ENCODE measurements at regions not wholly inside any gene's neighbourhood (a gene's known extent, or its start where the extent isn't known, plus 50 kb on each side); places are given as distances from the start of the nearest gene placed in this dataset.
A peak's percentile ranks its signal among the peaks of the same experiment; 100 is the strongest.

DNA sequence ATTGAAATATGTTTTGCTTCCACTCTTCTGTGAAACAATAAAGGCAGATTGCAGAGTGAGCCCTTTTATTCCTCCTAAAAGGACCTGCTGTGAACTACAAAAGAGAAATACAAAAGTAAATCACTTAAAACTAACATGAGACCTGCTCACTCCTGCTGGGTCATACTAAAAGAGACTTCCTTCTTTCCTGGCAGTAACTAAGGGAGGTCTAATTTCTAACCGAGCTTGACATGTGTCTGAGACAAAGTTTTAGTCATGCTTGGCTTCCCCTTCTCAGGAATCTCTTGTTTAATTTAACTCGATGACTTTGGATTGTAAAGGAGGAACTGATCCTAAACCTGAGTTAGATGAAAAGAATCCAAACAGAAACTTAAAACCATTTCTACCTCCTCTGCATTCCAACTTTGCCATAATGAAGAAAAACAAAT lies 86.4 kb upstream of the CDH6 start:
- H3K79me2 ChIP-seq (ENCODE audit: control insufficient read depth, insufficient read depth, low read length) = no peaks in the 10 kb centered on the region
- no peaks in the 10 kb centered on the region for H3K9me3 ChIP-seq (ENCODE audit: control insufficient read depth, insufficient read depth, low read depth, low read length)
- H3K9ac ChIP-seq (ENCODE audit: insufficient read depth, low read length) = no peak overlapping the region
- peak; percentile 27 to 93 for DNase-seq (ENCODE audit: low read depth in 2 of 2)
- TF ChIP-seq EZH2 (IDR thresholded peaks at IDR 0.05; ENCODE audit: low read length, missing control alignments) = no peak
- TF ChIP-seq, protein P1, sequence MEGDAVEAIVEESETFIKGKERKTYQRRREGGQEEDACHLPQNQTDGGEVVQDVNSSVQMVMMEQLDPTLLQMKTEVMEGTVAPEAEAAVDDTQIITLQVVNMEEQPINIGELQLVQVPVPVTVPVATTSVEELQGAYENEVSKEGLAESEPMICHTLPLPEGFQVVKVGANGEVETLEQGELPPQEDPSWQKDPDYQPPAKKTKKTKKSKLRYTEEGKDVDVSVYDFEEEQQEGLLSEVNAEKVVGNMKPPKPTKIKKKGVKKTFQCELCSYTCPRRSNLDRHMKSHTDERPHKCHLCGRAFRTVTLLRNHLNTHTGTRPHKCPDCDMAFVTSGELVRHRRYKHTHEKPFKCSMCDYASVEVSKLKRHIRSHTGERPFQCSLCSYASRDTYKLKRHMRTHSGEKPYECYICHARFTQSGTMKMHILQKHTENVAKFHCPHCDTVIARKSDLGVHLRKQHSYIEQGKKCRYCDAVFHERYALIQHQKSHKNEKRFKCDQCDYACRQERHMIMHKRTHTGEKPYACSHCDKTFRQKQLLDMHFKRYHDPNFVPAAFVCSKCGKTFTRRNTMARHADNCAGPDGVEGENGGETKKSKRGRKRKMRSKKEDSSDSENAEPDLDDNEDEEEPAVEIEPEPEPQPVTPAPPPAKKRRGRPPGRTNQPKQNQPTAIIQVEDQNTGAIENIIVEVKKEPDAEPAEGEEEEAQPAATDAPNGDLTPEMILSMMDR (conservative IDR thresholded peaks at IDR 0.05 in 1 of 2, IDR thresholded peaks at IDR 0.05 in 1 of 2; ENCODE audit: low read depth in 1 of 2, low read length in 2 of 2) = no peak
- no peaks in the 10 kb centered on the region for H4K20me1 ChIP-seq (ENCODE audit: control insufficient read depth, extremely low read depth, insufficient read depth, low read length)
- peaks cover 2% of the 10 kb centered on the region for H3K4me1 ChIP-seq (ENCODE audit: control insufficient read depth, extremely low read depth, insufficient read depth, low read length)
- no peaks in the 10 kb centered on the region for H3K36me3 ChIP-seq (ENCODE audit: control insufficient read depth, insufficient read depth, low read length)
- H3K27ac ChIP-seq (ENCODE audit: insufficient read depth, low read length) = peak overlapping the region; percentile 77
- no peak overlapping the region for H3K4me3 ChIP-seq (replicated peaks in 1 of 4; ENCODE audit: control extremely low read depth in 1 of 4, insufficient read depth in 1 of 4, low read depth in 3 of 4, low read length in 4 of 4)
- no peaks in the 10 kb centered on the region for H3K27me3 ChIP-seq (ENCODE audit: control insufficient read depth, insufficient read depth, low read length)
- peak overlapping the region; percentile 25 for H2AFZ ChIP-seq (ENCODE audit: low read length)
- H3K4me2 ChIP-seq (ENCODE audit: extremely low read depth, insufficient read depth, low read length) = peak overlapping the region; percentile 17

DNA sequence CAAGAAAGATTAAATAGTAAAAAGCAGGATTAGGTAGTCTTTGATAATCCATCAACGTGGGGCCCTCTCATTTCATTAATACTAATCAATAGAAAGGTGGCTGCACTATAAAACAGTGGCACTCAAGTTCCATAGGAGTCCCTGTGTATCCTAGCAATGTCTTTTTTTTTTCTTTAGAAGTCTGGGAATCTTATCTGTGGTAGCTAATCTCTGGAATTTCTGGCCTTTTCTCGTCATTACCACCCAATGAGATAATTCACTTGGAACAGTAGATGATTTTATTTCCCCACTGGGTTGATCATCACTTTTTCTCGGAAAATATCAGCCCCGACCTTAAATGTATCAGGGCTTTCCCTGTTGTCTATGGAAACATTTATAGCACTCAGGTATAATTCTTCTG lies 86.8 kb upstream of the CDH6 start:
- TF ChIP-seq EZH2 (IDR thresholded peaks at IDR 0.05; ENCODE audit: low read length, missing control alignments) = no peak
- TF ChIP-seq, protein P1 (conservative IDR thresholded peaks at IDR 0.05 in 1 of 2, IDR thresholded peaks at IDR 0.05 in 1 of 2; ENCODE audit: low read depth in 1 of 2, low read length in 2 of 2) = no peak
- Histone ChIP-seq H2AFZ (ENCODE audit: low read length) (no peak overlapping the region), H3K4me1 (ENCODE audit: control insufficient read depth, extremely low read depth, insufficient read depth, low read length) (peaks cover 2% of the 10 kb centered on the region), H3K9ac (ENCODE audit: insufficient read depth, low read length) (no peak overlapping the region), H3K9me3 (ENCODE audit: control insufficient read depth, insufficient read depth, low read depth, low read length) (no peaks in the 10 kb centered on the region), H3K4me2 (ENCODE audit: extremely low read depth, insufficient read depth, low read length) (peak overlapping the region; percentile 17), H3K27me3 (ENCODE audit: control insufficient read depth, insufficient read depth, low read length) (no peaks in the 10 kb centered on the region), H3K79me2 (ENCODE audit: control insufficient read depth, insufficient read depth, low read length) (no peaks in the 10 kb centered on the region), H4K20me1 (ENCODE audit: control insufficient read depth, extremely low read depth, insufficient read depth, low read length) (no peaks in the 10 kb centered on the region), H3K4me3 (replicated peaks in 1 of 4; ENCODE audit: control extremely low read depth in 1 of 4, insufficient read depth in 1 of 4, low read depth in 3 of 4, low read length in 4 of 4) (no peak overlapping the region), H3K36me3 (ENCODE audit: control insufficient read depth, insufficient read depth, low read length) (no peaks in the 10 kb centered on the region), H3K27ac (ENCODE audit: insufficient read depth, low read length) (peak overlapping the region; percentile 77)
- peak in 1 of 2 donors; percentile 90 for DNase-seq (ENCODE audit: low read depth in 2 of 2)

DNA sequence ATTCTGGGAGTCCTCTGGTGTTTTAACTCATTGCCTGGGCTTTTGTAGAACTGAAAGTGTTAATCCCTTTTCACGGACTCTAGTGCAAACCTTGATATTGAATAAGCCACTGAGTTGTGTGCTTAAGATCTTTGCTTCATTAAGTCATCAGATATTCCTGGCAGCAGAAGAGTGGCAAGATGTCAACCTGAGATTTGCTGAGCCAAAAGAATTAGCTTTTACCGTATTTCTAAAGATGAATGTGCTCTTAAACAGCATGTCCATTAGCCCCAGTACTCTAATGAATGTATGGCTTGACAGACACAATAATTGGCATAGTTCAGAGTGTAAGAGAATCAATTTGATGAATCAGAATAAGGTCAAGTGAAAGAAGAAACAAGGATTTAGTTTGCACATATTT lies 87.2 kb upstream of the CDH6 start:
- Histone ChIP-seq H4K20me1 (ENCODE audit: control insufficient read depth, extremely low read depth, insufficient read depth, low read length) (no peaks in the 10 kb centered on the region), H3K4me2 (ENCODE audit: extremely low read depth, insufficient read depth, low read length) (peak overlapping the region; percentile 17), H3K4me1 (ENCODE audit: control insufficient read depth, extremely low read depth, insufficient read depth, low read length) (peaks cover 2% of the 10 kb centered on the region), H3K27ac (ENCODE audit: insufficient read depth, low read length) (peak overlapping the region; percentile 77), H3K79me2 (ENCODE audit: control insufficient read depth, insufficient read depth, low read length) (no peaks in the 10 kb centered on the region), H2AFZ (ENCODE audit: low read length) (no peak overlapping the region), H3K9ac (ENCODE audit: insufficient read depth, low read length) (no peak overlapping the region), H3K36me3 (ENCODE audit: control insufficient read depth, insufficient read depth, low read length) (no peaks in the 10 kb centered on the region), H3K9me3 (ENCODE audit: control insufficient read depth, insufficient read depth, low read depth, low read length) (no peaks in the 10 kb centered on the region), H3K4me3 (replicated peaks in 1 of 4; ENCODE audit: control extremely low read depth in 1 of 4, insufficient read depth in 1 of 4, low read depth in 3 of 4, low read length in 4 of 4) (no peak overlapping the region), H3K27me3 (ENCODE audit: control insufficient read depth, insufficient read depth, low read length) (no peaks in the 10 kb centered on the region)
- DNase-seq (ENCODE audit: low read depth in 2 of 2) = peak in 1 of 2 donors; percentile 71
- TF ChIP-seq, protein P1 (conservative IDR thresholded peaks at IDR 0.05 in 1 of 2, IDR thresholded peaks at IDR 0.05 in 1 of 2; ENCODE audit: low read depth in 1 of 2, low read length in 2 of 2) = no peak
- no peak for TF ChIP-seq EZH2 (IDR thresholded peaks at IDR 0.05; ENCODE audit: low read length, missing control alignments)

All from fibroblast of lung (primary cell).